ENCODE measurements at regions not wholly inside any gene's neighbourhood (a gene's known extent, or its start where the extent isn't known, plus 50 kb on each side); places are given as distances from the start of the nearest gene placed in this dataset.
A peak's percentile ranks its signal among the peaks of the same experiment; 100 is the strongest.

- DNase-seq, result no peak
- peak overlapping the region; percentile 20 to 54 for H3K27ac ChIP-seq
- peak; percentile 50 to 56 for TF ChIP-seq CTCF (IDR thresholded peaks at IDR 0.05)
Measured at GRCh38 chr7:17651863-17652385, 288.4 kb downstream of the SNX13 start.

DNA sequence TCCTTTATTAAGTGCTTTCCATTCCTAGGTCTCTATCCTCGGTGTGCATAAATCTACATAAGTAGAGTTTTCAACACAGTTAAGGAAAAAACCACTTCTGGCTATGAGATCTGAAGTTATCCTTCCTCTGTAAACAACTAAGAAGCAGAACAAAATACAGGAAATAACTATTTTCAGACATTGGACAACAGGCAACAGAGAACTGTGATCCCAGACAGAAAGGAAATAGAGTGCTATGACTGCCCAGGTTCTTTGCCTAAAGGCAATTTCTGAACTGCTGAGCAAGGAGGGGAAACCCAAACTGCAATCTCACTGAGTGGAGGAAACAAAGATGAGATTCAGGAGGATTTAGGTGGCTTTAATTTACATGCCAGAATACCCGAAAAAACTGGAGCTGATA lies 285.4 kb downstream of the SNX13 start:
- intact Hi-C loops (cut with DNase I; ENCODE audit: low total_unique reads), result no loop called here
- Histone ChIP-seq H3K36me3 (no peaks in the 10 kb centered on the region), H3K27ac (no peak overlapping the region), H3K9me3 (no peaks in the 10 kb centered on the region), H3K27me3 (no peaks in the 10 kb centered on the region), H3K4me1 (peaks cover 0 to 19% (median 4%) of the 10 kb centered on the region in 4 donors), H3K4me3 (no peak overlapping the region)
- TF ChIP-seq CTCF (IDR thresholded peaks at IDR 0.05), result no peak
- no peak for DNase-seq

More at GRCh38 chr7:17651863-17652385, 288.4 kb downstream of the SNX13 start:
- H3K9me3 ChIP-seq, result no peaks in the 10 kb centered on the region
- H3K27me3 ChIP-seq, result no peaks in the 10 kb centered on the region
- peaks cover 0 to 19% (median 4%) of the 10 kb centered on the region in 4 donors for H3K4me1 ChIP-seq
- intact Hi-C loops (cut with DNase I; ENCODE audit: low total_unique reads), result no loop called here
- no peaks in the 10 kb centered on the region for H3K36me3 ChIP-seq
- H3K4me3 ChIP-seq, result no peak overlapping the region

DNA sequence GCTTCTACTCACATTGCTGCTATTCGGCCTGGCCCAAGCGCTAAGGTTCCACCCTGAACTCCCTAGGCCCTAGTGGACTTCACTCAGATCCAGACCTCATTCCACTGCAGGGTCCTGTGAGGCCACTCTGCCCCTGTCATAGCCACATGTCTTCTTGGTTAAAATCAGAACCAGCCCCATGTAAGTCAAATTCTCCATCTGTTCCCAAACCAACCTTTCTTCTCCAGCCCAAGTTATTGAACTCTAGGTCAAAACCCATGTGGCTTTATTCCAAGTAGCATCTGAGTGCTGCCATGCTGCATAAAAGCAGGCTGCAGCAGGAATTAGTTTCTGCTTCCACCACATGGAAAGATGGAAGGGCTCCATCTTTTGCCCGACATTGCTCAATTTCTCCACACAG lies 281.2 kb downstream of the SNX13 start:
- no peaks in the 10 kb centered on the region for H3K27me3 ChIP-seq
- H3K4me3 ChIP-seq, result no peak overlapping the region
- no peaks in the 10 kb centered on the region for H3K36me3 ChIP-seq
- intact Hi-C loops (cut with DNase I; ENCODE audit: low total_unique reads), result no loop called here
- H3K9me3 ChIP-seq, result no peaks in the 10 kb centered on the region
- DNase-seq, result no peak
- H3K4me1 ChIP-seq, result no peaks in the 10 kb centered on the region
- H3K27ac ChIP-seq, result no peak overlapping the region
- TF ChIP-seq CTCF (IDR thresholded peaks at IDR 0.05), result no peak

GRCh38 chr7:17660116-17660515 lies 280.2 kb downstream of the SNX13 start:
- intact Hi-C loops (cut with DNase I; ENCODE audit: low total_unique reads), result no loop called here
- H3K27me3 ChIP-seq, result no peaks in the 10 kb centered on the region
- DNase-seq, result no peak
- H3K9me3 ChIP-seq, result no peaks in the 10 kb centered on the region
- no peak overlapping the region for H3K27ac ChIP-seq
- H3K4me1 ChIP-seq, result no peaks in the 10 kb centered on the region
- H3K36me3 ChIP-seq, result no peaks in the 10 kb centered on the region
- H3K4me3 ChIP-seq, result no peak overlapping the region
- no peak for TF ChIP-seq CTCF (IDR thresholded peaks at IDR 0.05)

GRCh38 chr7:17661982-17662585 lies 278.2 kb downstream of the SNX13 start:
- intact Hi-C loops (cut with DNase I; ENCODE audit: low total_unique reads), result no loop called here
- Histone ChIP-seq H3K9me3 (no peaks in the 10 kb centered on the region), H3K27me3 (no peaks in the 10 kb centered on the region), H3K4me3 (no peak overlapping the region), H3K36me3 (no peaks in the 10 kb centered on the region), H3K27ac (no peak overlapping the region), H3K4me1 (no peaks in the 10 kb centered on the region)
- no peak for TF ChIP-seq CTCF (IDR thresholded peaks at IDR 0.05)
- DNase-seq, result no peak

Data from tibial artery (tissue), 4 donors.